ENCODE measurements at regions not wholly inside any gene's neighbourhood (a gene's known extent, or its start where the extent isn't known, plus 50 kb on each side); places are given as distances from the start of the nearest gene placed in this dataset.

- Histone ChIP-seq H3K4me3 (no peak overlapping the region), H3K9ac (no peak overlapping the region), H3K79me2 (ENCODE audit: low read depth) (no peaks in the 10 kb centered on the region), H2AFZ (replicated peaks) (no peak overlapping the region), H3K27ac (no peak overlapping the region), H3K4me2 (no peak overlapping the region), H4K20me1 (ENCODE audit: low read depth) (no peaks in the 10 kb centered on the region), H3K4me1 (peaks cover 11% of the 10 kb centered on the region), H3F3A (ENCODE audit: low read depth) (no peaks in the 10 kb centered on the region), H3K27me3 (no peaks in the 10 kb centered on the region), H3K9me3 (ENCODE audit: low read depth) (no peaks in the 10 kb centered on the region), H3K36me3 (no peaks in the 10 kb centered on the region)
- Mint-ChIP-seq H3K9me3 (peaks cover 25% of the 10 kb centered on the region), H3K4me1 (peaks cover 35% of the 10 kb centered on the region), H3K36me3 (peaks cover 3% of the 10 kb centered on the region), H3K27ac (peak overlapping the region; percentile 95), H3K4me3 (peak overlapping the region; percentile 21), H3K27me3 (ENCODE audit: insufficient read depth, low read depth) (peaks cover 35% of the 10 kb centered on the region)
- DNase-seq (ENCODE audit: low spot score), result no peak
- TF ChIP-seq EZH2 (IDR thresholded peaks at IDR 0.05), result no peak
These were observed 92.5 kb downstream of the SIK1 start for GRCh38 chr21:43334214-43334958.

DNA sequence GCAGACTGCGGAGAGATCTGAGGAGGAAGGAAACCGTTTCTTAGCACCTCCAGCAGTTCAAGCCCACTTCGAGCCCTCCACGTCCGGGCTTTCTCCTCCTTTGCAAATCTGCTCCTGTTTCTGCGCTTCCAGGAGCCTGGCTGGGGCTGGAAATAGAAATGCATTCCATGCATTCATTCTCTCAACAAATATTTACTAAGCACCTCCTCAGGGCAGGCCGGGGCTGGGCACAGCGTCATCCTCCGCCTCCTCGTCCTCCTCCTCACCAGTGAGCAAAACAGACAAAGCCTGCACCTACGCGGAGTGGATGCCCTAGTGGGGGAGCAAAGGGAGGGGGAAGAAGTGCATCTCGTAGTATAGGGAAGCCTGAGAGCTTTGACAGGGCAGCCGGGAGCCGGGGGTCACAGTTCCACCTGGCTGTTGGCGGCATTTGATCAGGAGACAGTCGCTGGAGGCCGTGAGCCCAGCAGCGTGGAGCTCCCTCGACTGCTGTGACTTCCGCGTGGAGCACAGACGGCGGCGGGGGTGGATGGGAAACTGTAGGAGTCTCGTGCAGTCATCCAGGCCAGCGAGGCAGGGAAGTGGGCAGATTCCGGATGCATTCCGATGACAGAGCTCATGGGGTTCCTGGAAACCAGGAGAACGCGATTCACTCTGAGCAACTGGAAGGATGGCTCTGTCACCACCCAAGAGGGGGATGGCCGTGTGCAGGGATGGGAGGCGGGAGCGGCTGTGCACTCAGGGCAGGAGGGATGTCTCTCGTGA, 93.5 kb downstream of the SIK1 start:
- Mint-ChIP-seq H3K27ac (peak overlapping the region; percentile 95), H3K27me3 (ENCODE audit: insufficient read depth, low read depth) (peaks cover 37% of the 10 kb centered on the region), H3K36me3 (peaks cover 3% of the 10 kb centered on the region), H3K4me3 (peak overlapping the region; percentile 71), H3K4me1 (peaks cover 35% of the 10 kb centered on the region), H3K9me3 (peaks cover 25% of the 10 kb centered on the region)
- Histone ChIP-seq H3K79me2 (ENCODE audit: low read depth) (no peaks in the 10 kb centered on the region), H3K36me3 (no peaks in the 10 kb centered on the region), H3K27me3 (no peaks in the 10 kb centered on the region), H3K27ac (no peak overlapping the region), H3K4me2 (peak overlapping the region; percentile 11), H3K9ac (no peak overlapping the region), H2AFZ (replicated peaks) (peak overlapping the region; percentile 83), H3F3A (ENCODE audit: low read depth) (no peaks in the 10 kb centered on the region), H3K9me3 (ENCODE audit: low read depth) (no peaks in the 10 kb centered on the region), H4K20me1 (ENCODE audit: low read depth) (no peaks in the 10 kb centered on the region), H3K4me3 (no peak overlapping the region), H3K4me1 (peaks cover 11% of the 10 kb centered on the region)
- TF ChIP-seq, protein P1, sequence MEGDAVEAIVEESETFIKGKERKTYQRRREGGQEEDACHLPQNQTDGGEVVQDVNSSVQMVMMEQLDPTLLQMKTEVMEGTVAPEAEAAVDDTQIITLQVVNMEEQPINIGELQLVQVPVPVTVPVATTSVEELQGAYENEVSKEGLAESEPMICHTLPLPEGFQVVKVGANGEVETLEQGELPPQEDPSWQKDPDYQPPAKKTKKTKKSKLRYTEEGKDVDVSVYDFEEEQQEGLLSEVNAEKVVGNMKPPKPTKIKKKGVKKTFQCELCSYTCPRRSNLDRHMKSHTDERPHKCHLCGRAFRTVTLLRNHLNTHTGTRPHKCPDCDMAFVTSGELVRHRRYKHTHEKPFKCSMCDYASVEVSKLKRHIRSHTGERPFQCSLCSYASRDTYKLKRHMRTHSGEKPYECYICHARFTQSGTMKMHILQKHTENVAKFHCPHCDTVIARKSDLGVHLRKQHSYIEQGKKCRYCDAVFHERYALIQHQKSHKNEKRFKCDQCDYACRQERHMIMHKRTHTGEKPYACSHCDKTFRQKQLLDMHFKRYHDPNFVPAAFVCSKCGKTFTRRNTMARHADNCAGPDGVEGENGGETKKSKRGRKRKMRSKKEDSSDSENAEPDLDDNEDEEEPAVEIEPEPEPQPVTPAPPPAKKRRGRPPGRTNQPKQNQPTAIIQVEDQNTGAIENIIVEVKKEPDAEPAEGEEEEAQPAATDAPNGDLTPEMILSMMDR (IDR thresholded peaks at IDR 0.05), result no peak
- no peak for TF ChIP-seq EZH2 (IDR thresholded peaks at IDR 0.05)
- TF ChIP-seq EZH2phosphoT487 (IDR thresholded peaks at IDR 0.05), result no peak
- peak; percentile 54 for DNase-seq (ENCODE audit: low spot score)

DNA sequence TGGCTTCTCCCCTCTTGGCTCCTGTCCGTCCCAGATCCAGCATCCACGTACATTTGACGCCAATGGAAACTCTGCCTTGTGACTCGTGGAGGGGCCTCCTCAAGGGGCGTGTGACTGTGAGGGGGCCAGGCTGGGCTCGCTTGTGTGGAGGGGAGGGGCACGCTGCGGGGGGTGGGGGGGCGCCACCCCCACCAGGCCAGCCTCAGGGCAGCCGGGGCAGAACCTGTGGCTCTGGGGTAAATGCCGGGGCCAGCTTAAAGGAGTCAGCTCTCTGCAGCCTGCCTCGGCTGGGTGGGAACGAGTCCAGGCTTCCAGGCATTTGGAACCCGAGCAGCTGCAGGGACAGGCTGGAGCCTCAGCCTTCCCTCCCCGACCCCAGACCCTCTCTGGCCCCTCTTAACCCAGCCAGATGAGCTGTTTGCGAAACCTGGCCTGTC, 94.1 kb downstream of the SIK1 start:
- Mint-ChIP-seq H3K27me3 (ENCODE audit: insufficient read depth, low read depth) (peaks cover 37% of the 10 kb centered on the region), H3K4me1 (peaks cover 41% of the 10 kb centered on the region), H3K27ac (peak overlapping the region; percentile 95), H3K9me3 (peaks cover 24% of the 10 kb centered on the region), H3K36me3 (peaks cover 3% of the 10 kb centered on the region), H3K4me3 (peak overlapping the region; percentile 71)
- peak overlapping the region; percentile 11 for H3K4me2 ChIP-seq
- no peaks in the 10 kb centered on the region for H3K9me3 ChIP-seq (ENCODE audit: low read depth)
- no peak overlapping the region for H3K9ac ChIP-seq
- H2AFZ ChIP-seq (replicated peaks), result peak overlapping the region; percentile 83
- H4K20me1 ChIP-seq (ENCODE audit: low read depth), result no peaks in the 10 kb centered on the region
- H3K4me3 ChIP-seq, result no peak overlapping the region
- peak; percentile 31 for DNase-seq (ENCODE audit: low spot score)
- no peaks in the 10 kb centered on the region for H3K79me2 ChIP-seq (ENCODE audit: low read depth)
- TF ChIP-seq EZH2 (IDR thresholded peaks at IDR 0.05), result no peak
- TF ChIP-seq, protein P1 (IDR thresholded peaks at IDR 0.05), result no peak
- TF ChIP-seq EZH2phosphoT487 (IDR thresholded peaks at IDR 0.05), result no peak
- peaks cover 11% of the 10 kb centered on the region for H3K4me1 ChIP-seq
- H3K27me3 ChIP-seq, result no peaks in the 10 kb centered on the region
- no peaks in the 10 kb centered on the region for H3K36me3 ChIP-seq
- no peak overlapping the region for H3K27ac ChIP-seq
- no peaks in the 10 kb centered on the region for H3F3A ChIP-seq (ENCODE audit: low read depth)
